Keratinocyte (primary cell): ENCODE measurements at regions not wholly inside any gene's neighbourhood (a gene's known extent, or its start where the extent isn't known, plus 50 kb on each side); places are given as distances from the start of the nearest gene placed in this dataset.

Source experiments
- CTCF ChIP-seq, 3 experiments: IDR thresholded peaks in 1 of 3; conservative IDR thresholded peaks in 1 of 3; optimal IDR thresholded peaks in 1 of 3; 2 replicates in 2 of 3; 3 replicates in 1 of 3; pipeline versions ENCODE3 to v1.5.1; 2011; ENCODE audit warnings: low read length in 3 of 3, mild to moderate bottlenecking in 3 of 3, moderate library complexity in 2 of 3, control low read depth in 1 of 3, inconsistent platforms in 1 of 3; ENCODE audit not compliant: insufficient read depth in 2 of 3; ENCODE audit errors: extremely low read depth in 1 of 3
- EZH2 ChIP-seq: IDR thresholded peaks from one replicate; pipeline ENCODE4 v1.6.1; 2012; ENCODE audit warnings: inconsistent platforms, mild to moderate bottlenecking, low read length, moderate library complexity

DNA sequence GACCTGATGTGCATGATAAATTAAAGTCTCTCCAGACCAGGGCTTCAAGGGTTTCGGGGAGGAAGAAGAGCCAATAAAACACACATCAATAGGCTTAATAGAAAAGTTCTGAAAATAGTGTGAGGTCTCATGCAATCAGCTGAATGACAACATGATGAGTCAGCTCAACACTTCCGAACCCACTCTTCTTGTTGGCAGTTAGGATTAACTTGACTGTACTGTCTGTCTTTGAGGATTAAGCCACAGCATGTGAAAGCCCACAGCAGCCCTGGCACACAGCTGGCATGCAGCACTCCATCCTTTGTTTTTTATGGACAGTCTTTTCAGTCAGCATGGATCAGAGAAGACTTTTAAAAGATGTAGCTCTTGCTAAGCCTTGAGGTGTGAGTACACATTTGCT is 526.9 kb upstream of the VSTM2A start:
- TF ChIP-seq EZH2 = no peak
- TF ChIP-seq CTCF (optimal IDR thresholded peaks at IDR 0.05 in 1 of 3, IDR thresholded peaks at IDR 0.05 in 1 of 3, conservative IDR thresholded peaks at IDR 0.05 in 1 of 3; ENCODE audit: extremely low read depth in 1 of 3, insufficient read depth in 2 of 3, low read length in 3 of 3) = no peak
